H9 (cell line): ENCODE measurements at regions not wholly inside any gene's neighbourhood (a gene's known extent, or its start where the extent isn't known, plus 50 kb on each side); places are given as distances from the start of the nearest gene placed in this dataset.

Experiments used
- DNase-seq: peaks from one replicate; pipeline ENCODE4 v3.0.0-alpha.2; 2017
- H2AFZ ChIP-seq: one replicate; pipeline ENCODE4 v1.6.1; 2013; ENCODE audit warnings: mild to moderate bottlenecking, low read length, control low read depth, moderate library complexity
- H2AK5ac ChIP-seq: 2 replicates; pipeline ENCODE4 v1.6.1; 2013; ENCODE audit warnings: low read length, control low read depth, mixed read lengths; ENCODE audit not compliant: insufficient read length
- H2BK120ac ChIP-seq: one replicate; pipeline ENCODE4 v1.6.1; 2013; ENCODE audit warnings: low read depth, mild to moderate bottlenecking, low read length, control low read depth, inconsistent platforms; ENCODE audit not compliant: poor library complexity, severe bottlenecking
- H2BK12ac ChIP-seq: 2 replicates; pipeline ENCODE4 v1.6.1; 2013; ENCODE audit warnings: low read length, control low read depth, mixed read lengths, low read depth; ENCODE audit not compliant: insufficient read length
- H2BK15ac ChIP-seq: 2 replicates; pipeline ENCODE4 v1.6.1; 2013; ENCODE audit warnings: low read depth, low read length, control low read depth
- H2BK20ac ChIP-seq: one replicate; pipeline ENCODE4 v1.6.1; 2013; ENCODE audit warnings: low read depth, mild to moderate bottlenecking, low read length, control low read depth, inconsistent platforms; ENCODE audit not compliant: poor library complexity, severe bottlenecking
- H2BK5ac ChIP-seq: 2 replicates; pipeline ENCODE4 v1.6.1; 2013; ENCODE audit warnings: low read length, control low read depth, mixed read lengths; ENCODE audit not compliant: insufficient read length
- H3K14ac ChIP-seq: 2 replicates; pipeline ENCODE4 v1.6.1; 2013; ENCODE audit warnings: low read length, control low read depth; ENCODE audit not compliant: insufficient read depth
- H3K18ac ChIP-seq: 2 replicates; pipeline ENCODE4 v1.6.1; 2013; ENCODE audit warnings: low read depth, mild to moderate bottlenecking, mixed read lengths, low read length, control low read depth; ENCODE audit not compliant: insufficient read length
- H3K23ac ChIP-seq: 2 replicates; pipeline ENCODE4 v1.6.1; 2013; ENCODE audit warnings: low read length, control low read depth, mixed read lengths, low read depth; ENCODE audit not compliant: insufficient read length
- H3K23me2 ChIP-seq: 2 replicates; pipeline ENCODE4 v1.6.1; 2013; ENCODE audit warnings: low read depth, mild to moderate bottlenecking, mixed read lengths, low read length, control low read depth; ENCODE audit not compliant: insufficient read length, poor library complexity, severe bottlenecking
- H3K27ac ChIP-seq: 2 replicates; pipeline ENCODE4 v1.5.1; 2013; ENCODE audit warnings: low read length, control low read depth, mixed read lengths, low read depth; ENCODE audit not compliant: insufficient read length
- H3K27me3 ChIP-seq: 2 replicates; pipeline ENCODE4 v1.6.1; 2013; ENCODE audit warnings: low read length, control low read depth, inconsistent platforms; ENCODE audit not compliant: insufficient read depth
- H3K4ac ChIP-seq: 2 replicates; pipeline ENCODE4 v1.6.1; 2013; ENCODE audit warnings: low read depth, mild to moderate bottlenecking, control low read depth, inconsistent platforms, low read length, moderate library complexity
- H3K4me1 ChIP-seq: 2 replicates; pipeline ENCODE4 v1.6.1; 2013; ENCODE audit warnings: low read length, control low read depth, inconsistent platforms; ENCODE audit not compliant: insufficient read depth
- H3K4me2 ChIP-seq: 2 replicates; pipeline ENCODE4 v1.6.1; 2013; ENCODE audit warnings: low read length, control low read depth, mixed read lengths; ENCODE audit not compliant: insufficient read length, insufficient read depth
- H3K56ac ChIP-seq: 2 replicates; pipeline ENCODE4 v1.6.1; 2013; ENCODE audit warnings: low read depth, mild to moderate bottlenecking, mixed read lengths, low read length, control low read depth; ENCODE audit not compliant: insufficient read length
- H3K79me1 ChIP-seq: 2 replicates; pipeline ENCODE4 v1.6.1; 2013; ENCODE audit warnings: low read depth, mild to moderate bottlenecking, moderate library complexity, low read length, control low read depth, inconsistent platforms; ENCODE audit not compliant: insufficient read depth, poor library complexity, severe bottlenecking
- H3K79me2 ChIP-seq: 2 replicates; pipeline ENCODE4 v1.6.1; 2013; ENCODE audit warnings: low read length, control low read depth, inconsistent platforms; ENCODE audit not compliant: insufficient read depth
- H3K9ac ChIP-seq: 2 replicates; pipeline ENCODE4 v1.6.1; 2013; ENCODE audit warnings: low read length, control low read depth, mixed read lengths; ENCODE audit not compliant: insufficient read length; ENCODE audit errors: extremely low read depth
- H3K9me3 ChIP-seq: one replicate; pipeline ENCODE4 v1.6.1; 2013; ENCODE audit warnings: low read depth, low read length, inconsistent platforms; ENCODE audit not compliant: control insufficient read depth
- H3T11ph ChIP-seq: one replicate; pipeline ENCODE4 v1.6.1; 2013; ENCODE audit warnings: mild to moderate bottlenecking, low read length, control low read depth, inconsistent platforms
- H4K20me1 ChIP-seq: one replicate; pipeline ENCODE4 v1.6.1; 2013; ENCODE audit not compliant: control insufficient read depth, insufficient read length, insufficient read depth
- H4K5ac ChIP-seq: 2 replicates; pipeline ENCODE4 v1.6.1; 2013; ENCODE audit warnings: low read depth, mild to moderate bottlenecking, mixed read lengths, low read length, control low read depth; ENCODE audit not compliant: insufficient read length
- H4K8ac ChIP-seq: replicated peaks from 2 replicates; pipeline ENCODE4 v1.6.1; 2013; ENCODE audit warnings: low read length, control low read depth, mixed read lengths, low read depth; ENCODE audit not compliant: insufficient read length
- H4K91ac ChIP-seq: 2 replicates; pipeline ENCODE4 v1.6.1; 2013; ENCODE audit warnings: low read depth, mild to moderate bottlenecking, moderate library complexity, mixed read lengths, low read length, control low read depth; ENCODE audit not compliant: insufficient read length
- H3K27ac Mint-ChIP-seq, 3 experiments: 2 replicates in 2 of 3; 3 replicates in 1 of 3; pipeline ENCODE4 v1.8.0; 2020 to 2021; ENCODE audit warnings: mixed read lengths in 3 of 3, mild to moderate bottlenecking in 1 of 3, moderate library complexity in 1 of 3
- H3K27me3 Mint-ChIP-seq: 2 replicates; pipeline ENCODE4 v1.8.0; 2021; ENCODE audit warnings: low read depth, mild to moderate bottlenecking, moderate library complexity, mixed read lengths
- H3K36me3 Mint-ChIP-seq, 3 experiments: 2 replicates in 2 of 3; 3 replicates in 1 of 3; pipeline ENCODE4 v1.8.0; 2020 to 2021; ENCODE audit warnings: low read depth in 3 of 3, mixed read lengths in 3 of 3; ENCODE audit not compliant: insufficient read depth in 1 of 3
- H3K4me1 Mint-ChIP-seq, 2 experiments: 2 replicates each; pipeline ENCODE4 v1.8.0; 2020; ENCODE audit warnings: mixed read lengths in 2 of 2
- H3K4me3 Mint-ChIP-seq, 2 experiments: 2 replicates in 1 of 2; 3 replicates in 1 of 2; pipeline ENCODE4 v1.8.0; 2020 to 2021; ENCODE audit warnings: mild to moderate bottlenecking in 2 of 2, mixed read lengths in 2 of 2, moderate library complexity in 1 of 2
- H3K9me3 Mint-ChIP-seq, 2 experiments: 2 replicates in 1 of 2; 3 replicates in 1 of 2; pipeline ENCODE4 v1.8.0; 2020; ENCODE audit warnings: mild to moderate bottlenecking in 2 of 2, mixed read lengths in 2 of 2, moderate library complexity in 1 of 2
- WGBS: extraction: QIAGEN DNeasy Blood & Tissue Kit; methylation state at CpG from one replicate; pipeline ENCODE4 v1.1.7; 2013; ENCODE audit warnings: missing lambda C conversion rate, low lambda C conversion rate, mixed read lengths; ENCODE audit not compliant: insufficient read length; ENCODE audit errors: extremely low coverage; 5-methylcytosine and 5-hydroxymethylcytosine counted together
- TF ChIP-seq, protein P1 (sequence below): fragments of 200-600 bp; sonication (generic); conservative IDR thresholded peaks from 3 replicates; pipeline ENCODE4 v1.8.0; 2021; ENCODE audit warnings: antibody characterized with exemption, mild to moderate bottlenecking

DNA sequence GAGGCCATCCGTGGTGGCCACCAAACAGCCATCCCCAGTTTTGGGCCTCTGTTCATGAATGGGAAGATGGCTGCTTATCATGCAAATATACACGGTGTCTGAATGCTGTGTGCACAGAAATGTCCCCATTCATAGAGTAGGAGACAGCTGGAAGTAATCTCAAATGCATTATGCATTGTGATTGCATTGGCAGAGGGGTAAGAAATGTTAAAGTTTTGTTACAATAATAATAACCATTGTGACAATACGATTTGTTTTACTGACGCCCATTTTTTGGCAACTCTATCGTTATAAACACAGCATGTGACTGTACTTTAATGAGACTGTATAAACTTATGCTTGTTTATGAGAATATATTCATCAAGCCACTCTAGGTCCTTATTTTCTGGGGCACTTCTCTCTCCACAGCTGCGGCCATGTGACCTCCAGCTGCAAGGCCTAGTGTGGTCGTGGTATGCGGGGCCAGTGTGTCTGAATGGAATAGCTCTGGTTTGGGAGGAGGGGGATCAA is 474.3 kb downstream of the VRK1 start:
- Histone ChIP-seq H3K4me2 (no peak overlapping the region), H3K4ac (no peak overlapping the region), H2BK20ac (no peak overlapping the region), H4K5ac (no peak overlapping the region), H2BK120ac (no peak overlapping the region), H3K56ac (no peak overlapping the region), H3K9me3 (no peaks in the 10 kb centered on the region), H3K79me2 (no peaks in the 10 kb centered on the region), H3K23me2 (no peaks in the 10 kb centered on the region), H4K91ac (no peak overlapping the region), H2BK5ac (no peak overlapping the region), H3K27me3 (no peaks in the 10 kb centered on the region), H2BK12ac (no peak overlapping the region), H3K79me1 (no peaks in the 10 kb centered on the region), H2AK5ac (no peak overlapping the region), H3K23ac (no peak overlapping the region), H3K4me1 (no peaks in the 10 kb centered on the region; the same call in 1 of the 2 replicates), H2AFZ (no peak overlapping the region), H3K27ac (no peak overlapping the region), H3K14ac (no peak overlapping the region), H4K8ac (no peak overlapping the region), H3K18ac (no peak overlapping the region), H3K9ac (no peak overlapping the region), H2BK15ac (no peak overlapping the region), H3T11ph (no peak overlapping the region), H4K20me1 (no peaks in the 10 kb centered on the region)
- DNase-seq = no peak
- TF ChIP-seq, protein P1, sequence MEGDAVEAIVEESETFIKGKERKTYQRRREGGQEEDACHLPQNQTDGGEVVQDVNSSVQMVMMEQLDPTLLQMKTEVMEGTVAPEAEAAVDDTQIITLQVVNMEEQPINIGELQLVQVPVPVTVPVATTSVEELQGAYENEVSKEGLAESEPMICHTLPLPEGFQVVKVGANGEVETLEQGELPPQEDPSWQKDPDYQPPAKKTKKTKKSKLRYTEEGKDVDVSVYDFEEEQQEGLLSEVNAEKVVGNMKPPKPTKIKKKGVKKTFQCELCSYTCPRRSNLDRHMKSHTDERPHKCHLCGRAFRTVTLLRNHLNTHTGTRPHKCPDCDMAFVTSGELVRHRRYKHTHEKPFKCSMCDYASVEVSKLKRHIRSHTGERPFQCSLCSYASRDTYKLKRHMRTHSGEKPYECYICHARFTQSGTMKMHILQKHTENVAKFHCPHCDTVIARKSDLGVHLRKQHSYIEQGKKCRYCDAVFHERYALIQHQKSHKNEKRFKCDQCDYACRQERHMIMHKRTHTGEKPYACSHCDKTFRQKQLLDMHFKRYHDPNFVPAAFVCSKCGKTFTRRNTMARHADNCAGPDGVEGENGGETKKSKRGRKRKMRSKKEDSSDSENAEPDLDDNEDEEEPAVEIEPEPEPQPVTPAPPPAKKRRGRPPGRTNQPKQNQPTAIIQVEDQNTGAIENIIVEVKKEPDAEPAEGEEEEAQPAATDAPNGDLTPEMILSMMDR = no peak
- H3K4me1 Mint-ChIP-seq = peaks cover 20 to 28% of the 10 kb centered on the region in 2 experiments
- WGBS = no CpG with 5 or more reads among the region's 8 CpGs
- no peak overlapping the region for H3K27ac Mint-ChIP-seq
- no peaks in the 10 kb centered on the region for H3K36me3 Mint-ChIP-seq
- peaks cover 5% of the 10 kb centered on the region; the same call in 1 of the 2 replicates for H3K27me3 Mint-ChIP-seq
- no peak overlapping the region for H3K4me3 Mint-ChIP-seq
- H3K9me3 Mint-ChIP-seq = no peaks in the 10 kb centered on the region
